GM18507 (cell line): ENCODE measurements at regions not wholly inside any gene's neighbourhood (a gene's known extent, or its start where the extent isn't known, plus 50 kb on each side); places are given as distances from the start of the nearest gene placed in this dataset.
A peak's percentile ranks its signal among the peaks of the same experiment; 100 is the strongest.

ENCODE experiments used
- DNase-seq: peaks from one replicate; pipeline ENCODE4 v3.0.0; 2011; ENCODE audit warnings: low read depth; ENCODE audit not compliant: insufficient read length; ENCODE audit errors: extremely low spot score
- FAIRE-seq: peaks from 2 replicates; lab custom pipeline; 2011; peaks lifted over from hg19 to GRCh38; lab: Jason Lieb, UNC

DNA sequence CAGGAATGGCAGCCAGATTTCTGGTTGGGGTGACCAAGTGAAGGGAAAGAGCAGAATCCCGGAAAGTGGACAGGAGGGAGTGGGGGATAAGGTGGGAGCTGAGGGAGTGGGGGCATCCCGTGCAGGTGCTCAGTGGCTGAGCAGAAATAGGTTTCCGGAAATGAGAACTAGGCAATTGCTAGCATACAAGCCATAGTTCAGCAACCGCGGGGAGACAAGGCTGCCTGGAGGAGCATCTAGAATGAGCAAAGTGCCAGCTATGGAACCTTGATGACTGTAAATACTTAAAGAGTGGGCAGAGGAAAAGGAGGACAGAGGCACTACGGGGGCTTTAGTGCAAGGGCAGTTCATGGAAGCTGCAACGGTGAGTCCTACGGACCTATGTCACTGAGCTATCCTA lies 220.2 kb downstream of the BCL11A start:
- DNase-seq = no peak
- no peak for FAIRE-seq

DNA sequence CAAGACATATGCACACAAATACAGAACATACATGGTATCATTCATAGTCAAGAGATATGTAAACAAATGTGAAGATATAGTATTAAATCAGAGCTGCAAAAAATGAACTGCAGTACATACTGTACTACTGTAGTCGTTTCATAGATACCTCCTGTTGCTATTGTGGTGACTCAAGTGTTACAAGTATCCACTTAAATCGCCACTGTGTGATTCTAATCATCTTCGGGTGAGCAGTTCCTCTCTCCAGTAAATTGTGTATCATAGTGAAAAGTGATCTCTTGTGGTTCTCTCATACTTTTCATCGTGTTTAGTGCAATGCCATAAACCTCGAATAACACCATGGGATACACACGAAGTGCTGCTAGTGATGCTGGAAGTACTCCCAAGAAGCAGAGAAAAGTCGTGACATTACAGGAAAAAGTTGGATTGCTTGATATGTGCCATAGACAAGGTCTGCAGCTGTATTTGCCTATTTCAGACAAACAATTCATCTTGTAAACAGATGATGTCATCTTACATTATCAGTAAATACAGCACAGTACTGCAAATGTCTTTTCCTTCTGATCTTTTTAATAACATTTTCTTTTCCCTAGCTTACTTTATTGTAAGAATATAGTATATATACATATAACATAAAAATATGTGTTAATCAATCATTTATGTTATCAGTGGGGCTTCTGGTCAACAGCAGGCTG lies 222.2 kb downstream of the BCL11A start:
- FAIRE-seq (no peak), DNase-seq (no peak)

DNA sequence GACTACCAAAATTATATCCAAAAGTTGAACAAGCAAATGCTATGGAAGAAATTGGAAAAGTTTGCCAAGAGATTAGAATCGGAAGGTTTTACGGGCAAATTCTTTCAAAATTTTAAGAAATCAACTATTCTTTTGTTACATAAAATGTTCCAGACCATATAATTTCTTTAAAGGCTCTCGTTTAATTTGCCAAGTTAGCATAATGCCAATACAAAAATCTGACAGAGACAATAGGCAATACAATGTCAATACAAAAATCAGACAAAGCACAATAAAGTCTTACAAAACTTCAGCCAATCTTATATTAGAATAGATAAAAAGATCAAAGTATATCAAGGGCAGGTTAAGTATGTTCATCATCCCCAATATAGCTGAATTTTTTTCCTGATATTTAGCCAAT lies 224.2 kb downstream of the BCL11A start:
- FAIRE-seq (no peak), DNase-seq (no peak)

DNA sequence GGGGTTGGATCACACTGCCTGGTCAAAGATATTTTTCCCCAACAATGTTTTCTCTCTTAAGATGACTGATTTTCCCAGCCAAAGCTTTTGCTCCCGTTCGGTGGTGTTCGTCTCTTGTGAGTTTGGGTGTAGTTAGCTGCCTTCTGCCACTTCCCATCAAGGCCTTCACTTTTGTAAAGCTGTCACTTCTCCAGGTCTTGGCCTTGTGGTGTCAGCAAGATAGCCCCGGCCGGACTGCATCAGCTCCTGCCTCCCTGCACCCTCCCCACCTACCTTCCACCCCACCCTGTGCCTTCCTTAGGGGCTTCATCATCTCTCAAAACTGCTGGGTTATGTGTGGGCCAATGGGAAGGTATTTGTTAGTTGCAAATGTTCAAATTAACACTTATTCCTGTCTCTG lies 228.9 kb downstream of the BCL11A start:
- FAIRE-seq = no peak
- DNase-seq = no peak

DNA sequence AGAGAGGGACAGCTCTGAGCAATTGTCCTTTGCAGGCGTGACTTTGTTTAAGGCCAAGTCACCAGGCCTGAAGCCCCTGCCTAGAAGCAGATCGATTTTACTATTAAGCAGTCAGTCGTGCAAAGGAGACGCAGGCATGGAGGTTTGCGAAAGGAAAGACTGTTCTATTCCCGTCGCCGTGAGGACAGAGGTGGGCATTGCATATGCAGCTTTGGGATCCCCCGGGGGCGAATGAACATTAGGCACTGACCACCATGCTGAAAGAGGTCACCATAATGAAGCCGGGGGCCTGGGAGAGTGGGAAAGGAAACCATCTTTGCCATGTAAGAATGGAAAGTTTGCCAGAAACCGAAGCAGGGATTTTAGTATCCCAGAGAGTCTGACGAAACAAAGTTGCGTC lies 231.6 kb downstream of the BCL11A start:
- DNase-seq = no peak
- FAIRE-seq = no peak

DNA sequence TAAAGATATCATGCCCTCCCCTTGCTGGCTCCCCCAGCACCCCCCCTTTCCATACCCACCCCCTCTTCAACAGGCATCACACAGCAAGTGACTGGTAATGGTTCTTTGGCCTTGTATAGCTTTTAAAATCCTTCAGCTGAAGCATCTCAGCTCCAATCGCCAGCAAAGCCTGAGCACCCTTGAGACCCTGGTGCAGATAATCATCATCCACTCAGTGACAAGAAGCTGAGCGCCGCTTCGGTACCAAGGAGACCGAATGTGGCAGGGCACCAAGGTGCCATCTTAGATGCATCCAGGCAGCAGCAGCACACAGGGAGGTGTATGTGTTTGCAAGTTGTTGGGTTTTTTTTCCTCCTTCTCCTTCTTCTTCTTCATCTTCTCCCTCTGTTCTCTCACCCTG lies 232.7 kb downstream of the BCL11A start:
- FAIRE-seq = no peak
- no peak for DNase-seq

DNA sequence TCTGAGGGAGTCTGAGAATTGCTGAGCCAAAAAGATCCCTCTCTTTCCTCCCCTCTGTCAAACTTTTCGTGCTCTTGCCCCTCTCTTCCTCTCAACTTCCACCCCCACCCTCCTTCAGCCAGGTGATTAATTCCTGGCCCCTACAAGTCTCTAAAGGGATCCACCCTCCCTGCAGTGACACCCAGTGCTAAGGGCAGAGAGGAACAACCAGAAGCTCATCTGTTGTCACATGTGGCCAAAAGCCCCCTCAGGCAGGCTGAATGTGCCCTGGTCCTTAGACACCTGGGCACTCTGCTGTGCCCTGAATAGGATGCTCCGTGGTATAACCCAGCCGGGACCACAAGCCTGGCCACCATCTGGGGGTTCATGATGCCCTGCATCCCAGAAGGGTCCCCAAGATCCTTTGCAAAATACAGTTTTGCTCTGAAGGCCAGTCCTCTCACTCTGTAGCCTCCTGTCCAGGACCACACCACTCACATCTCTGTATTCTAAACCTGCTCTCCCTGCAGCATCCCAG lies 234.4 kb downstream of the BCL11A start:
- FAIRE-seq (no peak), DNase-seq (no peak)

DNA sequence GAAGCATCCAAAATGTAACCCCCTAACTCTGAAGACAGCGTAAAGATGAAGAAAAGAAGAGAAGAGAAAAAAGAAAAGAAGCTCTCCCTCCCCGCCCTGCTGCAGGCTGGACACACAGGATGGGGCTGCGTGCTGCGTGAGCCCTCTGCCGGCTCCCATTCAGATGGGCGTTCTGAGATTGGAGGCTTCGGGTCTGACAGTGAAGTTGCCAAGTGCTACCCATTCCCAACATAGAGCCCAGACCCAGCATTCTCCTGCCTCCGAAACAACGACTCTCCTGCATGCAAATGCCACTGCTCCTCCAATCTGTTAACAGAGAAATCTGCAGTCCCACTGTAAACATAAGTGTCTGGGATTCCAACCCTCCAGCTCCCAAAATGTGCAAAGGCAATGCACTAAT lies 234.9 kb downstream of the BCL11A start:
- DNase-seq (no peak), FAIRE-seq (no peak)

DNA sequence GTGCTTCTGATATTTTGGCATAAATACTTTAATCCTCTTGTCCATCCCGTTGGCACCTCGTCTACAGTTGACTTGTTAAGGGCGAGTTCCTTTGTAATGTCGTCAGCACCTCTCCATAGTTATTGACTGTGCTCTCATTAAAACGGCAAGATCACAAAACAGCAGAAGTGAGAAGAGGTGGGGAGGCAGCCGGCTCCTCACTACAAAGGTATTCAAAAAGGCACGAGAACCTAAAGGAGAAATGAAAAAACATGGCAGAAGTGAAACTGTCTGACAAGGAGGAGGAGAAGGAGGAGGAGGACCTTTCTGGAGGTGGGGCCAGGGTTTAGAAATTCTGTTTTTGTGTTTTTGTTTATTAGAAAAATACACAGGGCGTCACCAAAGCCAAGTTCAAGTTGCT lies 235.6 kb downstream of the BCL11A start:
- FAIRE-seq = peak; percentile 92
- no peak for DNase-seq

DNA sequence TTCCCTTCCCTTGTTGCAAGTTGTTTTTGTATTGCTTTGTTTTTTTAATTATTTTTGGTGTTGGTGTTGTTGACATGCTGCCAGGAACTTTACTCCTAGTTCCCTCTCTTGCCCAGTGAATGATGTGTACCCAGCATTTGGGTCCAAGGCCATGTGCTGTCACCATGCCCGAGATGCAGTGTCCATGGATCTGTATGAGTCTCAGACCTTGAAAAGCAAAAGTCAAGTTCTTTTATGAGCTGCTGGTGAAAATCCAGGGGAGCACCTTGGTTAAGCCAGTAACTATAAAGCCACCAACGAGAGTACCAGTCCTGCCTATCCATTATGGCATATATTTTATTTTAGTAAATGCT lies 236.4 kb downstream of the BCL11A start:
- no peak for DNase-seq
- FAIRE-seq = peak; percentile 31

DNA sequence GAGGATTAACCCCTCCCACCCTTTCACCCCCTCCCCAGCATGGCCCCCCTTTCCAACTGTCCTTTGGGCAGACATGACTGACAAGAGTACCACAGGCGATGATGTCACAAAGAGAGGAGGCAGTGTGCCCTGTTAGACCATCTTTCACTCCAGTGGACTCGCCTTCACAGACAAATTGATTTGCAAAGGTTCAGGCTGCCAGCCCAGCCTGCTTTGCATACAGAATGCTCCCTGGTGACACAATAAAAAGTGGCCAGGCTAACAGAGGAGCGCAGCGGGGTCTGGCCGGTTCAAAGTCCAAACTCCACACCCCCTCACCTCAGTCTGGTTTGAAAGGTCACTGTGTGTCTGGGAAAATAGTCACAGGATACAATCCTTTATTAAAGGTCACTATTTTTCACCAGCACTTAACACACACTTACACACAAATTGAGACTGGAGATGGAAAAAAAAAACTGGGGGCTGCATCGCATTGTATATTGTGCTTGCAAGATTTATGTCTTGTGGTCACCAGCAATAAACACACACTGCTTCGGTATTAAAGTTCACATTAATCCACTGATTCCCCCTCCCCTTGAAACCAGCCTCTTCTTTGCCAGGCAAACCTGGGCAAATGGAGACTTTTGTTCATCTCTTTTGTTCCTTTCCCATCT lies 236.9 kb downstream of the BCL11A start:
- peak; percentile 69 for FAIRE-seq
- DNase-seq = no peak

DNA sequence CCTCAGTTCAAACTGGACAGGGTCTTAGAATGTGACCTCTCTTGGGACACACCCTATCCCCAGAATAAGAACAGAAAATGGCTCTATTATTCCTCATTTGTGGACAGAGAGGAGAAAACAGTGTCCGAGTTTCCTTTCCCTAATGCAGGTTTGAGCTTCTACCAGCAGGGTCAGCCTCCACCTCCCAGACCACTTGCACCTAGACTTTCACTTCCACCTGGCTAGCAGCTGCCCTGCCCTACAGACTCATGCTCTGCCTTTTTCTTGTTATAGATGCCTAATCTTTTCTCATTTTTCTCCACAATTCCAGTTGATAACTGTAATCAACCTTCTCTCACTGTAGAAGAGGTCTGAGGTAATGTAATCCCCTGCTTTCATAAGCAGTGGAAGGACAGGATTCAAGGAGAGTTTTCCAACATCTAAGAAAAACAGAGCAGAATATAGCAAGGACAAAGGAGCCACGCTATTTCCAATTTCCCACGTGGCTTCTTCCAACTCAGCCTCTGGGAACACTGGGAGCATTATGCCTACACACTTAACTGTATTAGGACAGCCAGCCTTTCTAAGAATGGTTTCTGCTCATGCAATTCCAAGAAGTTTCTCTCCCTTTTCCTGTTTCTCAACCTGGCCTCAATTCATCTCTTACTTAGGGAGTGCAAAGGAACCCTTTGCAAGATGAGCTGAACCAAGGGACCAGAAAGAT lies 239.8 kb downstream of the BCL11A start:
- DNase-seq (no peak), FAIRE-seq (peak; percentile 77)

DNA sequence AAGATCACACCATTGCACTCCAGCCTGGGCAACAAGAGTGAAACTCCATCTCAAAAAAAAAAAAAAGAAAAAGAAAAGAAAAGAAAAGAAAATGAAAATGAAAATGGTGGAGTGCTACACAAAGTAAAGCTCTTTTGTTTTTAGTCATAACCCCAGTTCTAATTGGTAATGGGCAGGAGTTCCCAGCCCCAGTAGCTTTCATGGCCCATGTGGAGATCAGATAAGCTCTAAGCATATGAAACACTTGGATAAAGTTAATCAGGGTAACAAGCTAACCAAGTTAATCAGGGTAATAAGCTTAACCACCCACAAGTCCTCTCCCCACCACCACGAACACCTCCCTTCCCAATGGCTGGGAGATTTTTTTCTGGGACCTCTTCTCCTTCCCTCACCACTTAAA lies 240.8 kb downstream of the BCL11A start:
- FAIRE-seq = peak; percentile 59
- peak; percentile 37 for DNase-seq

DNA sequence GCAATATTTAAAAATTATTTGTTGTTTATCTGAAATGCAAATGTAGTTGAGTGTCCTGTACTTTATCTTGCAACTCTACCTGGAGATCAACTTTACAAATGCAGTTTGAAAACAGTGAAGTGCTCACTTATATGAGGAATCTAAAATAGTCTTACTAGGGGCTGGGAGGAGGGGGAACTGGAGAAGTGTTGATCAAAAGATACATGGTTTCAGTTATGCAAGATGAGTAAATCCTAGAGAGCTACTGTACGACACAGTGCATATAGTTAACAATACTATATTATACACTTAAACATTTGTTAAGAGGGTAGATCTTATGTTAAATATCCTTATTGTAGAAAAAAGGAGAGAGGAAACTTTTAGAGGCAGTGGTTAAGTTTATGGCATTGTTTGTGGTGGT lies 241.9 kb downstream of the BCL11A start:
- FAIRE-seq (no peak), DNase-seq (no peak)

DNA sequence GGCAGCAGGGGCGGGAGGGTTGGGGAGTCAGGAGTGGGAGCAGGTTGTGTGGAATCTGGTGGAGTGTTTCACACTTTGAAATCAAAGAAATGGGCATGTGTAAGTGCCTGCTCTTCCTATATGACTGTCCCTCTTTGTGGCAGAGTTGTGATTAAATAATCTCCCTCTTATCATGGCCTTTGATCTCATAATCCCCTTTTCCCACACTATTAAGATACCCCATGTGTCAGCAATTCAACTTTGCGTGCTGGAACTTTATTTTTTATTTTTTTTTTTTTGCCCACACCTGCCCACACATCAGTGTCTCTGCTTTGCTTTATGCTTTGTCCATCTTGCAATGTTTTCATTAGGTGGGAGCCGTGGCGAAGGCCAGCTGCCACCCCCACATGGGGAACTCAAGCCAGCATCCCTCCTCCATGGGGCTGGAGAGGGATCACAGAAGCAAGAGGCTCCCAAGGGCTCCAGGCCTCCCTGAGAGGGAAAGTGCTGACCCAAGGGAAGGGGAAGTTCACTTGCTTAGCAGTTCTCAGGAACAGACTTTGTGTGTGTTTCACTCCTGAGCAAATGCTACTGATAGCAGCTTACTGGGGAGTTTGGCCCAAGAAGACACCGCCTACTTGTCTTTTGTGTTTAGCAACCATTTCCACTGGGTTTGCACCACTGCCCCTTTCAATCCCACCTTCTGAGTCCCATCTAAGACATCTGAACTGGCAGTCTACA lies 243.4 kb downstream of the BCL11A start:
- DNase-seq (no peak), FAIRE-seq (no peak)

DNA sequence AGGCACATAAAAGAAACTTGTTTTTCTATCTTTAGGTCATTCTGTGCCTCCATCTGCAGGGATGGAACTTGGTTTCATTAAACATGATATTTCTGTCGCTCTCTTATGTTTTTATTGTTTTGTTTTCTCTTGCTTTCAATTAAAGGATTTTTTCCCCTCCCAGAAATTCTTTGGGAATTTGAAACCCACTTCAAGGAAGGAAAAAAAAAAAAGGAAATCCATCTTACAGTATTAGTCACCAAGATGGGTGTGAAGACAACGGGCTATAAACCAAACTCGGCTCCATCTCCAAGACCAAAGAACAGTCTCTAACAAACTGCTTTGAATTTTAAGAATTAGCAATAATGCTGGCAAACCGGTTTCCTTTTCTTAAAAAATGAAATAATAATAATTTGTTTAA lies 244.1 kb downstream of the BCL11A start:
- no peak for FAIRE-seq
- no peak for DNase-seq

DNA sequence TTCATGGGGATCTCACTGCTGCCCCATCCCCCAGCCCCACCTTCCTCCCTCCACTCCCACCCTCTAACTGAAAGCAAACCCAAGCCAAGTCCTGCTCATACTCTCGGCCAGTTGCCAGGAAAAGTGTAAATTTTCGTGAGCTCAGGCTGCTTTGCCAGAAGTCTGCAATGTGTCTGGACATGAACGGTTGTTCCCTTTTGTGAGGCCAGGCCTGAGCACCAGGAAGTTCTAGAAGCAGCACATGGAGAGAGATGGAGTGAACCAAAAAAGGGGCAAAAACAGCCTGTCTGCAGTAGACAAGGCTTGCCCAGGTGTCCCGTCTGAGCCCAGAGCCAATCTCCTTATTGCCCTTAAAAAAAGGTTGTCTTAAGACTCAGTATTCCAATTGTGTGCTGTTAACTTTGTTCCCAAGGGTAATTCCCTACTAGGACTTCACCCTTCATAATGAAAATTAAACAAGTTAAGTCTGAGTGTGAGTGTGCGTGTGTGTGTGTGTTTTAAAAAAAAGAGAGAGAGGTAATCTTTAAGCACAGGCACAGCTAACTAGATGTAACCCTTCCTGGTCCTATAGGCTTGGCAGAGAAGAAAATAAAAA lies 247.1 kb downstream of the BCL11A start:
- no peak for DNase-seq
- FAIRE-seq = no peak

DNA sequence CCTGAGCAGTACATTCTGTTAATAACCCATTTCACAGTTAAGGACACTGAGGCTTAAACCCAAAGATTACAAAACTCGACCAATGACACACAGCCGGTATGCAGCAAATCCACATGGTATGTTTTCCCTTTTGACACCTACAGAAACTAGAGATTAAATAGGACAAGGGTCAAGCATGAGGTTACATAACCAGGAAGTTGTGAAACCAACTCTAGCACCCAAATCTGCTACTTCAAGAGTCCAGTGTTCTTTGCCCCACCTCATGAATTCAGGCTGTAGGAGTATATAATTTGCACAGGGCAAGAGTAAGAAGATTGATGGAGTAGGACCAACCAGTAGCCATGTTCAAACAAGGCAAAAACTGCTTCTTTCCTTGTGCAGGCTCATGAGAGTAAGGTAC lies 249.8 kb downstream of the BCL11A start:
- FAIRE-seq = no peak

DNA sequence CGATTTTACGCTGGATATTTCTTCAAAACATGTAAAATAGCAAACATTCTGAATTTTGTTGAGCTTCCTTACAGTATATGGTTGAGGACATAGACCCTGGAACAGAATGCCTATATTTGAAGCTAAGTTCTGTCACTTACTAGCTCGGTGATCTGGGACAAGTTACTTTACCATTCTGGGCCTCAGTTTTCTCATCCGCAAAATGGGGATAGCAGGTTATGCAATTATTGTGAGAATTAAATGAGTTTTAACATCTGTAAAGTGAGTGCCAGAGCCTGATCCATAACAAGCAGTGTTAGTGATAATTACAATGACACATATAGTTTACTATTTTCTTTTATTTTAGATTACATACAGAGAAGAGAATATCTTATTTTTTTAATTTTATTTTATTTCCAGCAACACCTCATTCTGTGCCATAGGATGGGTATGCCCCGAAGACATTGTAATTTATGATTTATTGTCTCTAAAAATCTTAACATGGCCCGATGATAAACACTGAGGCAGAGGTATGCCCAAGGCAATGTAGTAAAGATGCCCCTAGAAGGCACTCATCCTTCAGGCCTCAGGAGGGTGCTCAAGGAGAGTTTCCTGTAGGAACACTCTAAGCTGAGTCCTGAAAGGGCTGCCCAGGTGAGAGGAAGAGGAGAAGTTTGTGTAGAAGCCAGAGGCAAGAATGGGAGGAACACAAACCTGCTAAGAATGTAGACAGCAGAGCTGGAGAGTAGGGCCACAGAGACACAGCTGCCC lies 250.9 kb downstream of the BCL11A start:
- DNase-seq (no peak), FAIRE-seq (no peak)

More for the DNA sequence above, 249.8 kb downstream of the BCL11A start:
- no peak for DNase-seq
